ENCODE measurements at regions not wholly inside any gene's neighbourhood (a gene's known extent, or its start where the extent isn't known, plus 50 kb on each side); places are given as distances from the start of the nearest gene placed in this dataset.

DNA sequence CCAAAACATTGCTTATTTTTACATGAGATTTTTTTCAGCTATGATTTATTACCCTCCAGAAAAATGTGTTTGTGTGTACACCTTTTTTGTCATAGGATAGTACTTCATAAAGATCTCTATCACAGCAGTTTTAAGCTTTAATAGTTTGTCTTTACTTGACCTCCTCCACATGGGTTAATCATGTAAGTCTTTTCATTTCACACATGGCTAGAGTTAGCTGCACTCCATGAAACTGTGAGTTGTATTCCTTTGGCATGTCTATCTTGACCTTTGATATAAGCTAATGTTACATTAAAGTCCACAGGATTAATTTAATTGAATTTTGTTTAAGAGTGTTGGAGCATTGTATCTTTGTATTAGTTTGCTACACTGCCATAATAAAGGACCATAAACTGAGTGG, 217.1 kb downstream of the OTOL1 start:
- DNase-seq (ENCODE audit: low read depth): no peak
- H3K4me3 ChIP-seq (ENCODE audit: low read length): no peak overlapping the region
- TF ChIP-seq, protein P1, sequence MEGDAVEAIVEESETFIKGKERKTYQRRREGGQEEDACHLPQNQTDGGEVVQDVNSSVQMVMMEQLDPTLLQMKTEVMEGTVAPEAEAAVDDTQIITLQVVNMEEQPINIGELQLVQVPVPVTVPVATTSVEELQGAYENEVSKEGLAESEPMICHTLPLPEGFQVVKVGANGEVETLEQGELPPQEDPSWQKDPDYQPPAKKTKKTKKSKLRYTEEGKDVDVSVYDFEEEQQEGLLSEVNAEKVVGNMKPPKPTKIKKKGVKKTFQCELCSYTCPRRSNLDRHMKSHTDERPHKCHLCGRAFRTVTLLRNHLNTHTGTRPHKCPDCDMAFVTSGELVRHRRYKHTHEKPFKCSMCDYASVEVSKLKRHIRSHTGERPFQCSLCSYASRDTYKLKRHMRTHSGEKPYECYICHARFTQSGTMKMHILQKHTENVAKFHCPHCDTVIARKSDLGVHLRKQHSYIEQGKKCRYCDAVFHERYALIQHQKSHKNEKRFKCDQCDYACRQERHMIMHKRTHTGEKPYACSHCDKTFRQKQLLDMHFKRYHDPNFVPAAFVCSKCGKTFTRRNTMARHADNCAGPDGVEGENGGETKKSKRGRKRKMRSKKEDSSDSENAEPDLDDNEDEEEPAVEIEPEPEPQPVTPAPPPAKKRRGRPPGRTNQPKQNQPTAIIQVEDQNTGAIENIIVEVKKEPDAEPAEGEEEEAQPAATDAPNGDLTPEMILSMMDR (conservative IDR thresholded peaks at IDR 0.05; ENCODE audit: low read depth, low read length): no peak

DNA sequence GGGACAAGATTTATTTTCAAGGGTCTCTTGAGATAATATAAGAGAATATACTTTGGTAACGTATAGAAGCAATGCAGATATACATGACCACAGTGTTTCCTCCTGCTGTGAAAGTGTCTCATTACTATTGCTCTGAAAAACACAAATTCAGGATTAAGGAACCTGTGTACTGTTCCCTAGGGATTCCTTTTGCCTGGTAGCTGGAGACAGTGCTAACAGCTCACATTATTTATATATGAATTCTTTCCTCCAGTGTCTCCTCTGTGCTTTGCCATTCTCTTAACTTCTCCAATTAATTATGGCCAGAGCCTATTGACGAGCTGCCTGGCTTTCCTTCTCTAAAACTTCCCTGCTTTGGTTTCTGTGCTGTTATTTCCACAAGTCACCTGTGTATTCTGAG, 235.4 kb downstream of the OTOL1 start:
- TF ChIP-seq, protein P1 (conservative IDR thresholded peaks at IDR 0.05; ENCODE audit: low read depth, low read length): no peak
- H3K4me3 ChIP-seq (ENCODE audit: low read length): no peak overlapping the region
- DNase-seq (ENCODE audit: low read depth): no peak

DNA sequence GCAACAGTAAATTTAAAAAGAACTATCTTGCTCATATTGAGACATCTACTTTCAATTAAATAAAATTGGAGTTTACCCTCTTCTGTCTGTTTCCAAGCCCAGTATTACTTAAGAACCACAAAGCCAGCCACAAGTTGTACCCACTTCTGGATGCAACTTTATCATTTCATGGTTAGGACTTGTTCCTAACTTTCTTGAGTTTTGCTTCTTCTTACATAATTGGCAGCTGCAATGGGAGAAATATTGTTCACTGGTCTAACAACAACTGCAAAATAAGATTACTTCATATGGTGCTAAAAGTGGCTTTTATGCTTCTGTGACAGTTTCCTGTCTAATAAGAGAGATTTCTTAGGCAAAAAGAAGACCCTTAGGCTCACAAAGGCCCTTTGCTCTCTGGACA, 240.6 kb downstream of the OTOL1 start:
- TF ChIP-seq, protein P1 (conservative IDR thresholded peaks at IDR 0.05; ENCODE audit: low read depth, low read length): no peak
- no peak overlapping the region for H3K4me3 ChIP-seq (ENCODE audit: low read length)
- no peak for DNase-seq (ENCODE audit: low read depth)

DNA sequence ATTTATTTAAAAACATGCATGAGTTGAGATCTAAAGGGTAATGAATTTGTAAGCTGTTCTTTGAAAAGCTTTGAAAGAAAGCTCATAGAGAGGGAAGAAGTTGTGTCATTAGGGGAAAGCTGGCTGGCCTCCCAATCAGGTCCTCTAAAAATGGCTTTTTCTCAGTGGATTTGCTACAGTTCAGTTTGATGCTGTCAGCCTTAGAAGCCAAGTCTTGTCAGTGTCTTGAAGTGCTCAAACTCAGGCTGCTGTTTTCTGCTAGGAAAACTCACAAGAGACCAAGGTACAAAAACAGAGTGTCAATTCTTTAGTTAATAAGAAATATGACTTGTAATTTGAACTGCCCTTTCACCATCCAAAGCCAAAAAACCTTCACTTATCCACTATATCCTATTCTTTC, 243.8 kb downstream of the OTOL1 start:
- TF ChIP-seq, protein P1 (conservative IDR thresholded peaks at IDR 0.05; ENCODE audit: low read depth, low read length): no peak
- no peak overlapping the region for H3K4me3 ChIP-seq (ENCODE audit: low read length)
- no peak for DNase-seq (ENCODE audit: low read depth)

DNA sequence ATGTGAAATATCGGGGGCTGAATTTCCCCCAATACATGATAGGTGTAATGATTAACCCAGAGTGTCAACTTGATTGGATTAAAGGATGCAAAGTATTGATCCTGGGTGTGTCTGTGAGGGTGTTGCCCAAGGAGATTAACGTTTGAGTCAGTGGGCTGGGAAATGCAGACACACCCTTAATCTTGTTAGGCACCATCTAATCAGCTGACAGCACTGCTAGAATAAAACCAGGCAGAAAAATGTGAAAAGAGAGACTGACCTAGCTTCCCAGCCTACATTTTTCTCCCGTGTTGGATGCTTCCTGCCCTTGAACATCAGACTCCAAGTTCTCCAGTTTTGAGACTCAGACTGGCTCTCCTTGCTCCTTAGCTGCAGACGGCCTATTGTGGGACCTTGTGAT, 247.8 kb downstream of the OTOL1 start:
- peak; percentile 56 for DNase-seq (ENCODE audit: low read depth)
- TF ChIP-seq, protein P1 (conservative IDR thresholded peaks at IDR 0.05; ENCODE audit: low read depth, low read length): no peak

DNA sequence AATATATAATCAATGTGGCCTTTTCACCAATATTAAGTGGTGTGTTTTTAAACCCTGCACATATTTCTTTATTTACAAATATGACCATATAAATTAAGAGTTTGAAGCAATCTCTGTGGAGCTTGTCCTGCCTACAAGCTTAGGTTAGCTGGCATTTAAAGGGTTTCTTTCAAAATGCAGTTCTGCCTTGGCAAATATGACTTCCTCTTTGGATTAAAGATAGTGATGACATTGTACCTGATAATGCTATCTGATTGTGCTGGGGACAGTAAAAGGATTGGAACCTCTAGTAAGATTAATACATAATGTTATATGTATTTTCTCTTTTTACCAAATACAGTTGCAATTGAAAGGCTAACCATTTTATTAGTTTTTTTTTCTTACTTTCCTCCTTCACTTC, 249.1 kb downstream of the OTOL1 start:
- no peak for DNase-seq (ENCODE audit: low read depth)
- no peak overlapping the region for H3K4me3 ChIP-seq (ENCODE audit: low read length)
- TF ChIP-seq, protein P1 (conservative IDR thresholded peaks at IDR 0.05; ENCODE audit: low read depth, low read length): no peak

More for the DNA sequence above, 247.8 kb downstream of the OTOL1 start:
- H3K4me3 ChIP-seq (ENCODE audit: low read length): no peak overlapping the region

DNA sequence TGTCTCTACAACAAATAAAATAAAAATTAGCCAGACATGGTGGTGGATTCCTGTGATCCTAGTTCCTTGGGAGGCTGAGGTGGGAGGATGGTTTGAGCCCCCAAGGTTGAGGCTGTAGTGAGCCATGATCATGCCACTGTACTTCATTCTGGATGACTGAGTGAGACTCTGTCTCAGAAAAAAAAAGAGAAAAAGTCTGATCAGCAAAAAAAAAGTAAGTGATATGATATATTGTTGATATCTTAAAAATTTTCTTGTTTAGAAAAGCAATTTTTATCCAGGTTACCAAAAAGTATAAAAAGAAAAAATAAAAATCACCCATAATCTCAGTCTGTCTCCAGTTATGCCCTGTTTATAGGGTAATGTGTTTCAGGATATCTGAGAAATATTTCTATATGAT, 251.4 kb downstream of the OTOL1 start:
- no peak overlapping the region for H3K4me3 ChIP-seq (ENCODE audit: low read length)

More for the DNA sequence above, 251.4 kb downstream of the OTOL1 start:
- DNase-seq (ENCODE audit: low read depth): no peak
- TF ChIP-seq, protein P1 (conservative IDR thresholded peaks at IDR 0.05; ENCODE audit: low read depth, low read length): no peak
